Upper lobe of right lung (tissue), 1 donor: ENCODE measurements at regions not wholly inside any gene's neighbourhood (a gene's known extent, or its start where the extent isn't known, plus 50 kb on each side); places are given as distances from the start of the nearest gene placed in this dataset.

Source experiments
- ATAC-seq: fragments of 200-7000 bp; cut with Tn5 transposase; one replicate; pipeline ENCODE4 v1.9.1; 2020; ENCODE audit warnings: mild to moderate bottlenecking, moderate library complexity
- DNase-seq: peaks from one replicate; pipeline ENCODE4 v3.0.0-alpha.2; 2020
- H3K27ac ChIP-seq: fragments of 200-600 bp; one replicate; pipeline ENCODE4 v1.8.0; 2022
- H3K27me3 ChIP-seq: fragments of 200-600 bp; one replicate; pipeline ENCODE4 v1.8.0; 2022; ENCODE audit warnings: mild to moderate bottlenecking
- H3K36me3 ChIP-seq: fragments of 200-600 bp; one replicate; pipeline ENCODE4 v1.8.0; 2022
- H3K4me1 ChIP-seq: fragments of 200-600 bp; one replicate; pipeline ENCODE4 v1.8.0; 2022
- H3K4me3 ChIP-seq: fragments of 200-600 bp; one replicate; pipeline ENCODE4 v1.8.0; 2022; ENCODE audit warnings: mild to moderate bottlenecking
- H3K9me3 ChIP-seq: fragments of 200-600 bp; one replicate; pipeline ENCODE4 v1.8.0; 2022
- CTCF ChIP-seq: fragments of 200-600 bp; IDR thresholded peaks from one replicate; pipeline ENCODE4 v1.8.0; 2022; ENCODE audit warnings: antibody characterized with exemption
- intact Hi-C: fragments of 100-400 bp; cut with DNase I; formaldehyde crosslinking; loops from one replicate; pipeline ENCODE4 v1.11.0; 2022
- donor health status: DM: no; HTN: yes; CAD: no; lungs with severe emphysema.

GRCh38 chr6:74115674-74116073 lies 419.7 kb downstream of the CD109 start:
- no peak for TF ChIP-seq CTCF
- DNase-seq = no peak
- ATAC-seq = no peak
- Histone ChIP-seq H3K4me1 (no peaks in the 10 kb centered on the region), H3K27ac (no peak overlapping the region), H3K36me3 (no peaks in the 10 kb centered on the region), H3K9me3 (no peaks in the 10 kb centered on the region), H3K27me3 (no peaks in the 10 kb centered on the region), H3K4me3 (no peak overlapping the region)
- intact Hi-C loops = no loop called here

GRCh38 chr6:74114428-74114827 lies 418.4 kb downstream of the CD109 start:
- no peaks in the 10 kb centered on the region for H3K4me1 ChIP-seq
- H3K27me3 ChIP-seq = no peaks in the 10 kb centered on the region
- TF ChIP-seq CTCF = no peak
- no peak overlapping the region for H3K27ac ChIP-seq
- H3K4me3 ChIP-seq = no peak overlapping the region
- ATAC-seq (no peak), DNase-seq (no peak)
- H3K9me3 ChIP-seq = no peaks in the 10 kb centered on the region
- intact Hi-C loops = no loop called here
- no peaks in the 10 kb centered on the region for H3K36me3 ChIP-seq

GRCh38 chr6:74113901-74114300 lies 417.9 kb downstream of the CD109 start:
- H3K4me1 ChIP-seq = no peaks in the 10 kb centered on the region

GRCh38 chr6:74103417-74103816 lies 407.4 kb downstream of the CD109 start:
- Histone ChIP-seq H3K4me3 (no peak overlapping the region), H3K36me3 (no peaks in the 10 kb centered on the region), H3K9me3 (no peaks in the 10 kb centered on the region), H3K27me3 (no peaks in the 10 kb centered on the region), H3K4me1 (no peaks in the 10 kb centered on the region), H3K27ac (no peak overlapping the region)
- no peak for DNase-seq
- no peak for TF ChIP-seq CTCF
- ATAC-seq = no peak
- intact Hi-C loops = no loop called here

More at GRCh38 chr6:74113901-74114300, 417.9 kb downstream of the CD109 start:
- Histone ChIP-seq H3K36me3 (no peaks in the 10 kb centered on the region), H3K27ac (no peak overlapping the region), H3K4me3 (no peak overlapping the region), H3K27me3 (no peaks in the 10 kb centered on the region), H3K9me3 (no peaks in the 10 kb centered on the region)
- DNase-seq (no peak), ATAC-seq (no peak)
- intact Hi-C loops = no loop called here
- no peak for TF ChIP-seq CTCF

GRCh38 chr6:74100719-74101287 lies 404.8 kb downstream of the CD109 start:
- no peaks in the 10 kb centered on the region for H3K4me1 ChIP-seq
- H3K27ac ChIP-seq = no peak overlapping the region
- no peak for DNase-seq
- TF ChIP-seq CTCF = no peak
- no peaks in the 10 kb centered on the region for H3K27me3 ChIP-seq
- H3K36me3 ChIP-seq = no peaks in the 10 kb centered on the region
- intact Hi-C loops = no loop called here
- H3K4me3 ChIP-seq = no peak overlapping the region
- no peaks in the 10 kb centered on the region for H3K9me3 ChIP-seq
- ATAC-seq = no peak

GRCh38 chr6:74096329-74096728 lies 400.3 kb downstream of the CD109 start:
- Histone ChIP-seq H3K4me1 (no peaks in the 10 kb centered on the region), H3K27me3 (no peaks in the 10 kb centered on the region), H3K4me3 (no peak overlapping the region), H3K27ac (no peak overlapping the region), H3K9me3 (no peaks in the 10 kb centered on the region), H3K36me3 (no peaks in the 10 kb centered on the region)
- DNase-seq (no peak), ATAC-seq (no peak)
- intact Hi-C loops = no loop called here
- no peak for TF ChIP-seq CTCF
